SK-N-SH (cell line): ENCODE measurements at regions not wholly inside any gene's neighbourhood (a gene's known extent, or its start where the extent isn't known, plus 50 kb on each side); places are given as distances from the start of the nearest gene placed in this dataset.

Experiments
- CTCF ChIA-PET: fragments of 300-600, 350-600 bp; formaldehyde crosslinking; extraction: SDS; loops from one replicate; lab custom pipeline; 2021; lab: Yijun Ruan, JAX
- POLR2A ChIA-PET: fragments of 350-600 bp; sonication (Branson Sonifier 250); formaldehyde crosslinking; extraction: SDS; loops from one replicate; lab custom pipeline; 2020; ENCODE audit warnings: antibody characterized with exemption, inconsistent platforms; lab: Yijun Ruan, JAX
- DNase-seq: peaks from one replicate; pipeline ENCODE4 v3.0.0; 2012
- H2AFZ ChIP-seq: fragments of 200-600 bp; sonication (generic); 2 replicates; pipeline ENCODE4 v1.8.1; 2016; ENCODE audit warnings: antibody characterized with exemption, mild to moderate bottlenecking, low read depth
- H3F3A ChIP-seq: fragments of 200-600 bp; sonication (generic); replicated peaks from 2 replicates; pipeline ENCODE3; 2016; ENCODE audit warnings: antibody characterized with exemption, mild to moderate bottlenecking; ENCODE audit not compliant: insufficient read depth
- H3K27ac ChIP-seq, 2 experiments: fragments of 200-500 bp in 1 of 2; fragments of 200-600 bp in 1 of 2; sonication (Bioruptor generic) in 1 of 2; sonication (generic), shearing (Covaris generic) in 1 of 2; 2 replicates each; pipeline versions ENCODE4 v1.5.1 to v1.6.1; 2014 to 2016; ENCODE audit warnings: low read depth in 2 of 2, inconsistent platforms in 1 of 2, low read length in 1 of 2, mild to moderate bottlenecking in 1 of 2, mixed read lengths in 1 of 2
- H3K27me3 ChIP-seq: fragments of 200-600 bp; sonication (generic), shearing (Covaris generic); 2 replicates; pipeline ENCODE4 v1.6.1; 2016; ENCODE audit warnings: mixed run types; ENCODE audit not compliant: insufficient read depth
- H3K36me3 ChIP-seq, 2 experiments: fragments of 200-500 bp in 1 of 2; fragments of 200-600 bp in 1 of 2; sonication (Bioruptor generic) in 1 of 2; sonication (generic) in 1 of 2; replicated peaks in 1 of 2; 2 replicates each; pipeline versions ENCODE3 to v1.5.1; 2014 to 2016; ENCODE audit warnings: low read length in 1 of 2, mild to moderate bottlenecking in 1 of 2; ENCODE audit not compliant: insufficient read depth in 2 of 2, control insufficient read depth in 1 of 2
- H3K4me1 ChIP-seq, 2 experiments: fragments of 200-500 bp in 1 of 2; fragments of 200-600 bp in 1 of 2; sonication (Bioruptor generic) in 1 of 2; sonication (generic), shearing (Covaris generic) in 1 of 2; 2 replicates each; pipeline versions ENCODE4 v1.5.1 to v1.6.1; 2014 to 2016; ENCODE audit warnings: low read depth in 1 of 2, low read length in 1 of 2, mixed run types in 1 of 2; ENCODE audit not compliant: insufficient read depth in 2 of 2, control insufficient read depth in 1 of 2
- H3K4me2 ChIP-seq: fragments of 200-600 bp; sonication (generic), shearing (Covaris generic); 2 replicates; pipeline ENCODE4 v1.6.1; 2017; ENCODE audit warnings: mixed run types
- H3K4me3 ChIP-seq, 2 experiments: fragments of 200-500 bp in 1 of 2; fragments of 200-600 bp in 1 of 2; sonication (Bioruptor generic) in 1 of 2; sonication (generic), shearing (Covaris generic) in 1 of 2; 2 replicates each; pipeline versions ENCODE4 v1.5.1 to v1.8.1; 2014 to 2016; ENCODE audit warnings: low read depth in 2 of 2, inconsistent platforms in 1 of 2, low read length in 1 of 2, mild to moderate bottlenecking in 1 of 2, mixed read lengths in 1 of 2, moderate library complexity in 1 of 2
- H3K79me2 ChIP-seq: fragments of 200-600 bp; sonication (generic); 2 replicates; pipeline ENCODE4 v1.8.1; 2017; ENCODE audit warnings: mild to moderate bottlenecking; ENCODE audit not compliant: insufficient read depth
- H3K9ac ChIP-seq: fragments of 200-600 bp; sonication (generic); 2 replicates; pipeline ENCODE4 v1.6.1; 2017; ENCODE audit warnings: mixed run types
- H3K9me2 ChIP-seq: fragments of 200-600 bp; sonication (generic); 2 replicates; pipeline ENCODE4 v1.6.1; 2017; ENCODE audit warnings: mixed run types
- H3K9me3 ChIP-seq: fragments of 200-600 bp; sonication (generic); 2 replicates; pipeline ENCODE4 v1.6.1; 2017; ENCODE audit warnings: mixed run types, mild to moderate bottlenecking, moderate library complexity
- H4K20me1 ChIP-seq: fragments of 200-600 bp; sonication (generic); 2 replicates; pipeline ENCODE4 v1.6.1; 2017; ENCODE audit warnings: mild to moderate bottlenecking, mixed run types; ENCODE audit not compliant: insufficient read depth
- EZH2phosphoT487 ChIP-seq: fragments of 200-600 bp; sonication (generic); IDR thresholded peaks from 2 replicates; pipeline ENCODE4 v1.6.1; 2017; ENCODE audit warnings: low read depth, mixed run types, mild to moderate bottlenecking, antibody characterized with exemption, moderate library complexity, borderline replicate concordance
- FOSL2 ChIP-seq: IDR thresholded peaks from 2 replicates; pipeline ENCODE4 v1.4.0; 2012; ENCODE audit warnings: low read depth, mild to moderate bottlenecking, moderate library complexity, borderline replicate concordance
- FOXJ3 ChIP-seq: sonication (generic); formaldehyde crosslinking; IDR thresholded peaks from 2 replicates; pipeline ENCODE4 v1.5.1; 2020; ENCODE audit warnings: mild to moderate bottlenecking, missing genetic modification reagents
- GABPA ChIP-seq: IDR thresholded peaks from 2 replicates; pipeline ENCODE4 v1.4.0; 2012; ENCODE audit warnings: low read depth, mild to moderate bottlenecking
- GATA2 ChIP-seq: sonication (generic); formaldehyde crosslinking; IDR thresholded peaks from 2 replicates; pipeline ENCODE4 v1.5.0; 2020; ENCODE audit warnings: mild to moderate bottlenecking, missing genetic modification reagents
- JUND ChIP-seq: IDR thresholded peaks from 2 replicates; pipeline ENCODE4 v1.4.0; 2012
- MEF2A ChIP-seq: IDR thresholded peaks from 2 replicates; pipeline ENCODE4 v1.4.0; 2012; ENCODE audit warnings: low read depth, borderline replicate concordance
- MXI1 ChIP-seq: IDR thresholded peaks from 2 replicates; pipeline ENCODE4 v1.6.1; 2012; ENCODE audit warnings: mild to moderate bottlenecking, low read depth, low read length, improper control_type of control experiment
- NFIC ChIP-seq: IDR thresholded peaks from 2 replicates; pipeline ENCODE4 v1.4.0; 2012; ENCODE audit warnings: borderline replicate concordance
- RXRA ChIP-seq: IDR thresholded peaks from 2 replicates; pipeline ENCODE4 v1.4.0; 2012; ENCODE audit warnings: low read depth, mild to moderate bottlenecking, borderline replicate concordance
- SMC3 ChIP-seq: IDR thresholded peaks from 2 replicates; pipeline ENCODE4 v1.6.1; 2012; ENCODE audit warnings: low read depth, low read length, improper control_type of control experiment
- TEAD4 ChIP-seq: IDR thresholded peaks from 2 replicates; pipeline ENCODE4 v1.4.0; 2012; ENCODE audit warnings: mild to moderate bottlenecking, borderline replicate concordance; ENCODE audit not compliant: insufficient read depth
- YY1 ChIP-seq: IDR thresholded peaks from 2 replicates; pipeline ENCODE4 v1.4.0; 2012; ENCODE audit warnings: low read depth, mild to moderate bottlenecking
- WGBS: methylation state at CpG from one replicate; pipeline ENCODE4 v1.1.6; 2017; ENCODE audit warnings: low lambda C conversion rate; 5-methylcytosine and 5-hydroxymethylcytosine counted together
- TF ChIP-seq, protein P1 (sequence below): IDR thresholded peaks from 2 replicates; pipeline ENCODE4 v1.4.0; 2012; ENCODE audit warnings: low read depth, borderline replicate concordance
- TF ChIP-seq, protein P2 (sequence below): fragments of 200-600 bp; sonication (generic); IDR thresholded peaks from 2 replicates; pipeline ENCODE4 v1.6.1; 2017; ENCODE audit warnings: antibody characterized with exemption, mild to moderate bottlenecking, moderate library complexity
- TF ChIP-seq, protein P3 (sequence below): fragments of 150-350 bp; IDR thresholded peaks from 2 replicates; pipeline ENCODE4 v1.6.1; 2017; ENCODE audit warnings: antibody characterized with exemption, low read length, low read depth, borderline replicate concordance
- TF ChIP-seq, protein P4 (sequence below): fragments of 150-350 bp; IDR thresholded peaks from 2 replicates; pipeline ENCODE4 v1.6.1; 2016; ENCODE audit warnings: mild to moderate bottlenecking, low read depth, low read length
- TF ChIP-seq, protein P5 (sequence below): IDR thresholded peaks from 2 replicates; pipeline ENCODE4 v1.6.1; 2012; ENCODE audit warnings: mild to moderate bottlenecking, low read depth, low read length, moderate library complexity
- TF ChIP-seq, protein P6 (sequence below): IDR thresholded peaks from 2 replicates; pipeline ENCODE4 v1.4.0; 2012; ENCODE audit warnings: low read depth

DNA sequence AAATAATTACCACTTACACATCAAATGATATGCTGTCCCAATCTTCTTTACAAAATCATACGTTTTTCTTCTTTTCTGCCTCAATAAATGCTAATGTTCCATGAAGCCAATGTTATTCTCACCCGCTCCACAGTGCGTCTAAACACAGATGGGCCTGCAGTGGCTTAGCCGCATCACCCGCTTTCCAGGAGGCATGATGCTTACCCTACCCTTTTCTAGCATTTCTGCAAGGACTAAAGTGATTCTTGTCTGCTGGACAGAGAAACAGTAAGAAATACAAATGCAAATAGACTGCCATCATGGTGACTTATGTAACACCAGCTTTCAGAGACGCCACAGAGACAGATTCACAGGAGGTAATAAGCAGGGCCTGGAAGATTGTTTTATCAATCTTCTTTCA, 104.4 kb downstream of the RNASET2 start:
- no peaks in the 10 kb centered on the region for H3F3A ChIP-seq
- H3K4me1 ChIP-seq = peaks cover 0 to 4% of the 10 kb centered on the region in 2 experiments; a peak in 1 of 4 replicates
- POLR2A ChIA-PET = no interaction called here
- no peaks in the 10 kb centered on the region for H3K27me3 ChIP-seq
- no peak overlapping the region for H3K4me2 ChIP-seq
- H3K27ac ChIP-seq = no peak overlapping the region; a peak in 1 of 4 replicates
- H3K9me3 ChIP-seq = no peaks in the 10 kb centered on the region
- H3K9ac ChIP-seq = no peak overlapping the region
- H4K20me1 ChIP-seq = no peaks in the 10 kb centered on the region
- DNase-seq = no peak
- H3K4me3 ChIP-seq = no peak overlapping the region
- WGBS = 73% methylated on average over 6 of the region's 6 CpGs
- no peaks in the 10 kb centered on the region for H3K9me2 ChIP-seq
- CTCF ChIA-PET = interaction anchor here (0.8 to 1.1 kb wide), 3 partner anchors 10 to 71 kb away, joined by 3 to 4 read pairs (median 3); no protein-coding TSS in a partner anchor
- H3K79me2 ChIP-seq = no peaks in the 10 kb centered on the region
- no peak for TF ChIP-seq FOSL2
- TF ChIP-seq GATA2 (CRISPR knock-in tag) = no peak
- TF ChIP-seq, protein P1, sequence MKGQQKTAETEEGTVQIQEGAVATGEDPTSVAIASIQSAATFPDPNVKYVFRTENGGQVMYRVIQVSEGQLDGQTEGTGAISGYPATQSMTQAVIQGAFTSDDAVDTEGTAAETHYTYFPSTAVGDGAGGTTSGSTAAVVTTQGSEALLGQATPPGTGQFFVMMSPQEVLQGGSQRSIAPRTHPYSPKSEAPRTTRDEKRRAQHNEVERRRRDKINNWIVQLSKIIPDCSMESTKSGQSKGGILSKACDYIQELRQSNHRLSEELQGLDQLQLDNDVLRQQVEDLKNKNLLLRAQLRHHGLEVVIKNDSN = no peak
- no peak for TF ChIP-seq FOXJ3 (CRISPR knock-in tag)
- TF ChIP-seq JUND = no peak
- TF ChIP-seq, protein P2, sequence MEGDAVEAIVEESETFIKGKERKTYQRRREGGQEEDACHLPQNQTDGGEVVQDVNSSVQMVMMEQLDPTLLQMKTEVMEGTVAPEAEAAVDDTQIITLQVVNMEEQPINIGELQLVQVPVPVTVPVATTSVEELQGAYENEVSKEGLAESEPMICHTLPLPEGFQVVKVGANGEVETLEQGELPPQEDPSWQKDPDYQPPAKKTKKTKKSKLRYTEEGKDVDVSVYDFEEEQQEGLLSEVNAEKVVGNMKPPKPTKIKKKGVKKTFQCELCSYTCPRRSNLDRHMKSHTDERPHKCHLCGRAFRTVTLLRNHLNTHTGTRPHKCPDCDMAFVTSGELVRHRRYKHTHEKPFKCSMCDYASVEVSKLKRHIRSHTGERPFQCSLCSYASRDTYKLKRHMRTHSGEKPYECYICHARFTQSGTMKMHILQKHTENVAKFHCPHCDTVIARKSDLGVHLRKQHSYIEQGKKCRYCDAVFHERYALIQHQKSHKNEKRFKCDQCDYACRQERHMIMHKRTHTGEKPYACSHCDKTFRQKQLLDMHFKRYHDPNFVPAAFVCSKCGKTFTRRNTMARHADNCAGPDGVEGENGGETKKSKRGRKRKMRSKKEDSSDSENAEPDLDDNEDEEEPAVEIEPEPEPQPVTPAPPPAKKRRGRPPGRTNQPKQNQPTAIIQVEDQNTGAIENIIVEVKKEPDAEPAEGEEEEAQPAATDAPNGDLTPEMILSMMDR = no peak
- TF ChIP-seq, protein P3, sequence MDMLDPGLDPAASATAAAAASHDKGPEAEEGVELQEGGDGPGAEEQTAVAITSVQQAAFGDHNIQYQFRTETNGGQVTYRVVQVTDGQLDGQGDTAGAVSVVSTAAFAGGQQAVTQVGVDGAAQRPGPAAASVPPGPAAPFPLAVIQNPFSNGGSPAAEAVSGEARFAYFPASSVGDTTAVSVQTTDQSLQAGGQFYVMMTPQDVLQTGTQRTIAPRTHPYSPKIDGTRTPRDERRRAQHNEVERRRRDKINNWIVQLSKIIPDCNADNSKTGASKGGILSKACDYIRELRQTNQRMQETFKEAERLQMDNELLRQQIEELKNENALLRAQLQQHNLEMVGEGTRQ = no peak
- no peak for TF ChIP-seq MEF2A
- TF ChIP-seq RXRA = no peak
- no peak for TF ChIP-seq EZH2phosphoT487
- no peak for TF ChIP-seq GABPA
- TF ChIP-seq NFIC = no peak
- TF ChIP-seq, protein P4, sequence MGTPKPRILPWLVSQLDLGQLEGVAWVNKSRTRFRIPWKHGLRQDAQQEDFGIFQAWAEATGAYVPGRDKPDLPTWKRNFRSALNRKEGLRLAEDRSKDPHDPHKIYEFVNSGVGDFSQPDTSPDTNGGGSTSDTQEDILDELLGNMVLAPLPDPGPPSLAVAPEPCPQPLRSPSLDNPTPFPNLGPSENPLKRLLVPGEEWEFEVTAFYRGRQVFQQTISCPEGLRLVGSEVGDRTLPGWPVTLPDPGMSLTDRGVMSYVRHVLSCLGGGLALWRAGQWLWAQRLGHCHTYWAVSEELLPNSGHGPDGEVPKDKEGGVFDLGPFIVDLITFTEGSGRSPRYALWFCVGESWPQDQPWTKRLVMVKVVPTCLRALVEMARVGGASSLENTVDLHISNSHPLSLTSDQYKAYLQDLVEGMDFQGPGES = no peak
- TF ChIP-seq, protein P5, sequence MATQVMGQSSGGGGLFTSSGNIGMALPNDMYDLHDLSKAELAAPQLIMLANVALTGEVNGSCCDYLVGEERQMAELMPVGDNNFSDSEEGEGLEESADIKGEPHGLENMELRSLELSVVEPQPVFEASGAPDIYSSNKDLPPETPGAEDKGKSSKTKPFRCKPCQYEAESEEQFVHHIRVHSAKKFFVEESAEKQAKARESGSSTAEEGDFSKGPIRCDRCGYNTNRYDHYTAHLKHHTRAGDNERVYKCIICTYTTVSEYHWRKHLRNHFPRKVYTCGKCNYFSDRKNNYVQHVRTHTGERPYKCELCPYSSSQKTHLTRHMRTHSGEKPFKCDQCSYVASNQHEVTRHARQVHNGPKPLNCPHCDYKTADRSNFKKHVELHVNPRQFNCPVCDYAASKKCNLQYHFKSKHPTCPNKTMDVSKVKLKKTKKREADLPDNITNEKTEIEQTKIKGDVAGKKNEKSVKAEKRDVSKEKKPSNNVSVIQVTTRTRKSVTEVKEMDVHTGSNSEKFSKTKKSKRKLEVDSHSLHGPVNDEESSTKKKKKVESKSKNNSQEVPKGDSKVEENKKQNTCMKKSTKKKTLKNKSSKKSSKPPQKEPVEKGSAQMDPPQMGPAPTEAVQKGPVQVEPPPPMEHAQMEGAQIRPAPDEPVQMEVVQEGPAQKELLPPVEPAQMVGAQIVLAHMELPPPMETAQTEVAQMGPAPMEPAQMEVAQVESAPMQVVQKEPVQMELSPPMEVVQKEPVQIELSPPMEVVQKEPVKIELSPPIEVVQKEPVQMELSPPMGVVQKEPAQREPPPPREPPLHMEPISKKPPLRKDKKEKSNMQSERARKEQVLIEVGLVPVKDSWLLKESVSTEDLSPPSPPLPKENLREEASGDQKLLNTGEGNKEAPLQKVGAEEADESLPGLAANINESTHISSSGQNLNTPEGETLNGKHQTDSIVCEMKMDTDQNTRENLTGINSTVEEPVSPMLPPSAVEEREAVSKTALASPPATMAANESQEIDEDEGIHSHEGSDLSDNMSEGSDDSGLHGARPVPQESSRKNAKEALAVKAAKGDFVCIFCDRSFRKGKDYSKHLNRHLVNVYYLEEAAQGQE = no peak
- TF ChIP-seq YY1 = no peak
- no peak for TF ChIP-seq SMC3
- TF ChIP-seq MXI1 = no peak
- TF ChIP-seq, protein P6, sequence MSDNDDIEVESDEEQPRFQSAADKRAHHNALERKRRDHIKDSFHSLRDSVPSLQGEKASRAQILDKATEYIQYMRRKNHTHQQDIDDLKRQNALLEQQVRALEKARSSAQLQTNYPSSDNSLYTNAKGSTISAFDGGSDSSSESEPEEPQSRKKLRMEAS = no peak
- no peak for TF ChIP-seq TEAD4
- H2AFZ ChIP-seq = no peak overlapping the region
- H3K36me3 ChIP-seq = no peaks in the 10 kb centered on the region
